GM21786 (cell line): ENCODE measurements at regions not wholly inside any gene's neighbourhood (a gene's known extent, or its start where the extent isn't known, plus 50 kb on each side); places are given as distances from the start of the nearest gene placed in this dataset.

Source experiments
- ATAC-seq: cut with Tn5 transposase; IDR thresholded peaks from one replicate; pipeline ENCODE4 v1.9.1; 2021; ENCODE audit not compliant: unreplicated experiment

DNA sequence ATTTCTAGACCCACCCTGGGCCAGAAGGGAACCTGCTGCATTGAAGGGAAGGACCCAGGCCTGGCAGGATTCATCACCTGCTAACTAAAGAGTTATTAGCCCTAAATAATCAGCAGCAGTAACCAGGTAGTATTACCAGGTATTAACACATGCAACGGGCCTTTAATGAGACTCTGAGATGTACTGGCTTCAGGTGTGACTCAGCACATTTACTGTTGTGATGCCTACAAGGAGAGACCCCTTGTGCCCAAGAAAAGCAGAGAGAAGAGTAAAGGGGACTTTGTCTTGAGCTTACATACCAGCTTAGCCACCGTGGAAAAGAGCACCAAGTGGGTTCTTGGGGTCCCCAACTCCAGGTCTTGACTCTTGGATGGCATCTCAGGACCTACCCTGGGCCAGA is 243.1 kb upstream of the SLC39A10 start:
- ATAC-seq: no peak

GRCh38 chr2:195413422-195413821 is 243.6 kb upstream of the SLC39A10 start:
- no peak for ATAC-seq

DNA sequence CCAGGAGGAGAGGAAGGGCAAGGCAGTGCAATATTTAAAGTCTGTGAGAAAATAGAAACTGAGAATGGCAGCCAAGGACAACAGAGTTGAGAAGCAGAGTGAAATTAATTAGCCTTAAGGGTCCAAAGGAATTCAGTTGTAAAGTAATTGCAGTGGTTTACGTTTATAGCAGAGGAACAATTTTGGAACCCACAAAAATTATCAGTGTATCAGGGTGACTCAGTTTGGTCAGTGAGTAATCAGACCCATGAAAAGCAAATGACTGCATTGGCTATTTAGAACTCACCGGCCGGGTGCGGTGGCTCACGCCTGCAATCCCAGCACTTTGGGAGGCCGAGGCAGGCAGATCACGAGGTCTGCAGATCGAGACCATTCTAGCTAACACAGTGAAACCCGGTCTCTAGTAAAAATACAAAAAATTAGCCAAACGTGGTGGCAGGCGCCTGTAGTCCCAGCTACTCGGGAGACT is 245.8 kb upstream of the SLC39A10 start:
- no peak for ATAC-seq

DNA sequence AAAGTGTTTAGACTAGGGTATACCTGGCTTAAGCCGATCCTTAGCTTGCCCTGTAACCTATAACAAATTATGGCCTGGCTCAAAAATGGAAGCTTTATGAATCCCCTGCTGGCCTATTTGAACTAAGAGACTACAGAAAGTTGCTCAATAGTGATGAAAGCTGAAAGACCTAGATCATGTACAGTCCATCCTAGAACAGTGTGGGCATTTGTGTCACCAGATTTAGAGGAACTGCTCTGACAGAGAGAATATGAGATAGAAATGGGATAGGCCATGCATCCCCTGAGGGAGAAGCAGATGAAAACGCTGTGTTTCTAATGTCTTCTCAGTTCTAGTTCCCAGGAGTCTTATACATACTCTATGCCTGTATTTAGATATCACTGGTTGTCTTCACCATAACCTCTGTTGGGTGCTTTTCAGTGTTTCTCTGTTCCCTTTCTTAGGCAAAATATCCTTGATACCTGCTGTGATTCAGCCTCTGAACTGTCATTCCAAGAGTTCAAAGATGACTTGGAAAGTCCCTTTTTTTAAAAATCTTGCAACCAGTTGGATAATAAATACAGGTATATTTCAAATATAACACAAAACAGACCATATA is 246.9 kb upstream of the SLC39A10 start:
- ATAC-seq: peak; percentile 57

- no peak for ATAC-seq
Measured at GRCh38 chr2:195408811-195409210, 248.2 kb upstream of the SLC39A10 start.

DNA sequence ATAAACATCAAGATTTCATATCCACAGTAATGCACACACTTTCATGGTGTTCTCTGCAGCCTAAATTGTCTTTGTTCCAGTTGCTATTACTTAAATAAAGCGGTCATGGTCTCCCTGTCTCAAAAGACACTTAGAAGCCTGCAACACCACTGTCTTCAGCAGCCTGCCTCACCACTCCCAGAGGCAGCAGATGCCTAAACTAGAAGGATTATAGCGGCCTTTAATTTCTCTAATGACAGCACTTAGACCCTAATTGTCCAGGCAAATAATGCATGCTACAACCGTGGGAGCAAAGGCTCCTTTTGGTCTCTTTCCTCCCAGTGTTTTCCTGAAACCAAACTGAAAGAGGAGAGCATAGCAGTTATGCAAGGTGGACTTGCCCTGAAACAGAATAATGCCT is 248.8 kb upstream of the SLC39A10 start:
- no peak for ATAC-seq

DNA sequence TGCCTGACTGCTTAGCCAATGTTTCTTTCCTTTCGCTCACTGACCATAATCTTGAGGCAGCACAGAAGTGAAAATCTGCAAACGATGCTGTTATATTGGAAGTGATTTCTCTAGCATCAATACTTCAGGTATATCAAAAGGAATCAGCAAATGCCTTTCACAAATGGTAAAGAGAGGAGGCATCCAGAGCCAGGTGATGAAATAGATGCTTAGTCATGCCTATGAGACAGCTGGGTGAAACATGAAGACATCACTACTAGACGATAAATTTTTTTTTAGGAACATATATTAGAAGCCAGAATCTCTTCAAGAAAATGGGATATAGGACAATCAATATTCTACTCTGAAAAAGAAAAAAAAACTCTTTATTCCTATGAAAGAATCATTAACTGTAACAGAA is 249.2 kb upstream of the SLC39A10 start:
- no peak for ATAC-seq

DNA sequence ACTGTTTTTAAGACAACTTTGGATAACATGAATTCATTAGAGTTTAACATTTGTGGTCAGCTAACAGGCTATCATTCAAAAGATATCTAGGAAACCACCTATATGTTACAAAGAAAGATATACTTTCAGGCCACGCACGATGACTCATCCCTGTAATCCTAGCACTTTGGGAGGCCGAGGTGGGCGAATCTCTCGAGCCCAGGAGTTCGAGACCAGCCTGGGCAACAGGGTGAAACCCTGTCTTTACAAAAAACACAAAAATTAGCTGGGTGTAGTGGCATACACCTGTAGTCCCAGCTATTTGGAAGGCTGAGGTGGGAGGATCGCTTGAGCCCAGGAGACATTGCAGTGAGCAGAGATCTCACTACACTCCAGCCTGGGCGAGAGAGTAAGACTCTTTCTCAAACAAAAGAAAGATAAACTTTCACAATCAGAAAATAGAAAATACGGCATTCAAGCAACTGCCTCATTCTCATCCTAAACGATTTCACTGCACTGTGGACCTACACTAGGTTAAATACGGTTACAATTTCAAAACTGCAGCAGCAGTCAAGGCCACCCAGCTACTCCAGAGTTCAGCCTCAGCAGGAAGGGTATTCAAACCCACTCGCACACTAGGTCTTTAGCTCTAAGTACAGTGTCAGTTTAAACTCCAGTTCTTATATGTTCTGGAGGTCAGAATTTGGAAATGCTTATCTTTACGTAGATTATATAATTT is 250.0 kb upstream of the SLC39A10 start:
- no peak for ATAC-seq

- ATAC-seq: no peak
Measured at GRCh38 chr2:195404651-195405050, 252.4 kb upstream of the SLC39A10 start.

GRCh38 chr2:195396479-195396878 is 260.5 kb upstream of the SLC39A10 start:
- no peak for ATAC-seq

- ATAC-seq: no peak
Measured at GRCh38 chr2:195395362-195395761, 261.7 kb upstream of the SLC39A10 start.

GRCh38 chr2:195392446-195393336 is 264.3 kb upstream of the SLC39A10 start:
- peak; percentile 53 for ATAC-seq

DNA sequence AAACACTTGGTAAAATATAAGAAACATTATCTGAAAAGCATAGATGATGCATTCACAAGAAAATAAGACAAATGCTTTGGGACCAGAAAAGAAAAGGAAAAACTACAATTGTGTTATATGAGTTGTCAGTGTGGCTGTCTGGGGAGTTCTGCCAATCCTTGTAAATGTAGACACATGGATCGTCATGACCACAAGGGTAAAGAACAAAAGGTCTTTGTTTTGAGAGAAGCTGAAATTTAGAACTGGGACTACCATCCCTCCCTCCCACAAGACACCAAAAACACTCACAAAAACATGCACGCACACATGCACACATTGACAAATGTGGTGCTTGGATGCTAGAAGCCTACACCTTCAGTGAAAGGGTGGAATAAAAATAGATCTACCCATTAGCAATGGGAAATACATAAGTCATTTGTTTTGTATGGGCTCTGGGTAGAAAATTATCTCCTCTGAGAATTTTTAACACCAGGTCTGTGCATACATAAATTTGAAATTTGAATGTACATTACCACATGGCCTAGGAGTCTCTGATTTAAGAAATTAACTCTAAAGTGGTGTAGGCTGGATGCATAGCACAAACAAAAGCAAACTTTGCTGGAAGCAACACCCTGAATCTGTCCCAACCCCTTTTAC is 266.2 kb upstream of the SLC39A10 start:
- no peak for ATAC-seq

GRCh38 chr2:195388028-195388427 is 269.0 kb upstream of the SLC39A10 start:
- ATAC-seq: no peak

GRCh38 chr2:195382186-195382585 is 274.8 kb upstream of the SLC39A10 start:
- ATAC-seq: no peak

DNA sequence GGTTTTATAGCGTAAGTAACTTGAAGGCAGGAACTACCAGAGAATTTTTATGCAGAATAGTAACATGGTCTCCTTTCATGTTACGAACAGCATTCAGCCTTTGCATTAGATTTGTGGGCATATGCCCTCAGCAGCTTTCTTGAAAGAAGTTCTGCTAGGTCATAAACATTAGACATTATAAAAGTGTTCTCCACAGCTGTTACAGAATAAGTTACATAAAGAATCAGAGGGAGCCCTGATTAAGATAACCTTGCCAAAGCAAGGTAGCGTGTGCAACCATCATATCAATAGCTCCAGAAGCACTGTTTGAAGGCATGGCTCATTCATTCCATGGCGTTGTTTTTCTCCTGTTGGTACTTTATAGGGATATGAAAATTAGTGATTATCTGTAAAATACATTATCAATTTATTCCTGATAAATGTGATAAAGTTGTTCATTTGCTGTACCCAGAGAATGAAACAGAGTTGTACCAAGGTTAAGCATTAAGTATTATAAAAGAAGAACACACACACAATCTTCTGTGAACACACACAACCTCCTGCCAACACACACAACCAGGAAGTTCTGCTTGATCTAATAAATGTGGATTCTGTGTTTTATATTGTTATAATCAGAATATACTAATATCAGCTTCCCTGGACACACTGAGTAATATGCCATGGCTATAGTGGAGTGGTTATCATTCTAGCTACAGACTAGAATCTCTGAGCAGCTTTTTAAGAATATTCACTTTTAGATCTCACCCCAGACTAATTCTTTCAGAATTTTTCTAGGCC is 286.7 kb upstream of the SLC39A10 start:
- ATAC-seq: no peak

- ATAC-seq: no peak
Measured at GRCh38 chr2:195369218-195369587, 287.8 kb upstream of the SLC39A10 start.

GRCh38 chr2:195368249-195369217 is 288.5 kb upstream of the SLC39A10 start:
- no peak for ATAC-seq

DNA sequence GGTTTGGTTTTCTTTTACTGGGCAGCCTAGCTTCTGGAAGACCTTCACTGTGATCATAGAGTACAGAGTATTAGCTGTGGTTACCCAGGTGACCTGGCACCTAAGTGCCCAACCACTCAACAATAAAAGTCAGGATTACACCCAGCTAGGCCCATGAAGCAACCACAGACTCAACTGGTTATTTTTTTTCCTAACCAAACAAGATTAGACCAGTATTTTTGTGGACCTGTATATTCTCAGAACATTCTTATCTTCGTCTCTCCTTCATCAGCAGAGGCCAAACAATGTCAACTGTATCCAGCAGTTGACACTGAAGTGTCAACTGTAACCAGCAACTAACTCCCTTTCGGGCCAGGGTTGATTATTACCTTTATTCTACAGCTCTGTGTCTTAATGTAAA is 289.2 kb upstream of the SLC39A10 start:
- ATAC-seq: no peak
